B cell (primary cell): ENCODE measurements at regions not wholly inside any gene's neighbourhood (a gene's known extent, or its start where the extent isn't known, plus 50 kb on each side); places are given as distances from the start of the nearest gene placed in this dataset.

Experiments used
- ATAC-seq: fragments of 200-7000 bp; cut with Tn5 transposase; one replicate; pipeline ENCODE4 v1.10.0; 2021; ENCODE audit warnings: low read depth, mild to moderate bottlenecking, moderate number of reproducible peaks, moderate library complexity
- CTCF ChIA-PET: fragments of 350-600 bp; sonication (Branson Sonifier 250); formaldehyde crosslinking; loops from one replicate; lab custom pipeline; 2021; ENCODE audit warnings: antibody characterized with exemption, inconsistent platforms; lab: Charles Lee
- POLR2A ChIA-PET: fragments of 350-600 bp; sonication (Branson Sonifier 250); formaldehyde crosslinking; loops from one replicate; lab custom pipeline; 2021; ENCODE audit warnings: antibody characterized with exemption; lab: Charles Lee
- DNase-seq: peaks from one replicate; pipeline ENCODE4 v3.0.0; 2013
- H2AFZ ChIP-seq: 2 replicates; pipeline ENCODE4 v1.6.1; 2012; ENCODE audit warnings: mild to moderate bottlenecking, low read depth, low read length; ENCODE audit not compliant: insufficient read depth, poor library complexity, severe bottlenecking
- H3K27ac ChIP-seq, 2 donors: 1 replicate in 1 of 2; 2 replicates in 1 of 2; pipeline ENCODE4 v1.5.1; 2012 to 2013; ENCODE audit warnings: low read length in 2 of 2, mild to moderate bottlenecking in 2 of 2, moderate library complexity in 1 of 2
- H3K27me3 ChIP-seq, 4 experiments: fragments of 200-600 bp in 1 of 4; sonication (generic) in 1 of 4; replicated peaks in 1 of 4; 1 replicate in 2 of 4; 2 replicates in 2 of 4; pipeline versions ENCODE4 v1.6.1 to v1.7.0; 2013 to 2016; ENCODE audit warnings: low read length in 3 of 4, mild to moderate bottlenecking in 2 of 4, mixed read lengths in 1 of 4, moderate library complexity in 1 of 4; ENCODE audit not compliant: insufficient read depth in 4 of 4, control insufficient read depth in 3 of 4; ENCODE audit errors: control extremely low read depth in 1 of 4
- H3K36me3 ChIP-seq, 2 experiments: replicated peaks in 1 of 2; 1 replicate in 1 of 2; 2 replicates in 1 of 2; pipeline versions ENCODE4 v1.6.1 to v1.7.1; 2013; ENCODE audit warnings: low read length in 1 of 2; ENCODE audit not compliant: insufficient read depth in 2 of 2, control insufficient read depth in 1 of 2; ENCODE audit errors: control extremely low read depth in 1 of 2, extremely low read depth in 1 of 2
- H3K4me1 ChIP-seq, 2 donors: fragments of 200-600 bp in 1 of 2; sonication (generic) in 1 of 2; 1 replicate in 1 of 2; 2 replicates in 1 of 2; pipeline versions ENCODE4 v1.5.1 to v1.6.1; 2013 to 2017; ENCODE audit warnings: low read length in 2 of 2; ENCODE audit not compliant: control insufficient read depth in 2 of 2, insufficient read depth in 2 of 2
- H3K4me2 ChIP-seq: replicated peaks from 2 replicates; pipeline ENCODE3; 2012; ENCODE audit warnings: mild to moderate bottlenecking, low read depth, low read length; ENCODE audit not compliant: poor library complexity, severe bottlenecking
- H3K4me3 ChIP-seq, 5 experiments: fragments of 200-600 bp in 1 of 5; sonication (generic) in 1 of 5; 1 replicate in 3 of 5; 2 replicates in 2 of 5; pipeline versions ENCODE4 v1.5.1 to v1.7.0; 2011 to 2016; ENCODE audit warnings: low read length in 4 of 5, mild to moderate bottlenecking in 4 of 5, low read depth in 2 of 5, control low read depth in 1 of 5, moderate library complexity in 1 of 5; ENCODE audit not compliant: insufficient read depth in 1 of 5; ENCODE audit errors: control extremely low read depth in 1 of 5, extremely low read depth in 1 of 5
- H3K79me2 ChIP-seq: fragments of 200-600 bp; sonication (generic); one replicate; pipeline ENCODE4 v1.6.0; 2016; ENCODE audit warnings: low read length; ENCODE audit not compliant: control insufficient read depth, insufficient read depth
- H3K9ac ChIP-seq: fragments of 200-600 bp; sonication (generic); 2 replicates; pipeline ENCODE4 v1.6.1; 2017; ENCODE audit warnings: mild to moderate bottlenecking, low read length, moderate library complexity
- H3K9me3 ChIP-seq, 3 donors: one replicate each; pipeline versions ENCODE4 v1.6.1 to v1.7.1; 2013; ENCODE audit warnings: low read length in 2 of 3; ENCODE audit not compliant: control insufficient read depth in 2 of 3, insufficient read depth in 1 of 3; ENCODE audit errors: control extremely low read depth in 1 of 3
- H4K20me1 ChIP-seq: 2 replicates; pipeline ENCODE4 v1.6.0; 2012; ENCODE audit warnings: mild to moderate bottlenecking, low read length; ENCODE audit not compliant: insufficient read depth, control insufficient read depth, poor library complexity, severe bottlenecking
- H3K27ac Mint-ChIP-seq: one replicate; pipeline ENCODE4 v1.8.0; 2021; ENCODE audit warnings: mixed read lengths
- H3K27me3 Mint-ChIP-seq: one replicate; pipeline ENCODE4 v1.8.0; 2021; ENCODE audit warnings: mixed read lengths
- H3K4me1 Mint-ChIP-seq: one replicate; pipeline ENCODE4 v1.8.0; 2021; ENCODE audit warnings: mixed read lengths
- H3K4me3 Mint-ChIP-seq: one replicate; pipeline ENCODE4 v1.8.0; 2021; ENCODE audit warnings: mixed read lengths
- H3K9me3 Mint-ChIP-seq: one replicate; pipeline ENCODE4 v1.8.0; 2022; ENCODE audit warnings: mixed read lengths; ENCODE audit not compliant: insufficient read depth
- EZH2 ChIP-seq: IDR thresholded peaks from 2 replicates; pipeline ENCODE4 v1.6.1; 2012; ENCODE audit warnings: borderline replicate concordance, low read depth, mild to moderate bottlenecking, moderate library complexity, low read length; ENCODE audit not compliant: insufficient read depth, poor library complexity, severe bottlenecking
- WGBS: methylation state at CpG from one replicate; pipeline ENCODE4 v1.1.5; 2013; ENCODE audit warnings: missing lambda C conversion rate; ENCODE audit not compliant: insufficient coverage; 5-methylcytosine and 5-hydroxymethylcytosine counted together
- intact Hi-C: fragments of 100-400 bp; cut with micrococcal nuclease; formaldehyde crosslinking; loops from one replicate; pipeline ENCODE4 v1.10.0; 2022
- TF ChIP-seq, protein P1 (sequence below): fragments of 200-600 bp; IDR thresholded peaks from one replicate; pipeline ENCODE4 v1.8.0; 2022; ENCODE audit warnings: antibody characterized with exemption, mild to moderate bottlenecking

DNA sequence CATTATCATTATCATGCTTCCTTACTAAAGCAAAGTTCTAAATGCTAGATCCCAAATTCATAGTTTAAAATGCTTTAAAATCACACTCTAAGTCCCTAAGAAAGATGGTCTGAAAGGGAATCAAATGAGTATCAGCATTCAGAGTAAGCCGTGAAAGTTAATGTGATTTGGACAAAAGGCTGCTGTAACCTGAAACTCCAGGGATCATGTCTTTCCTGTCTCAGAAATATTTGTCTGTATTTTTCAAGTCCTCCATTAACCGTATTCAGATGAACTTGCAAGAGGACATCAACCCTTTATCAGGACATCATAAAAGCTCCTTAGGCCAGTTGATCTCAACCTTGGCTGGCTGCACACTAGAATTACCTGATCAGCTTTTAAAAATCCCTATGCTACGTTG is 324.3 kb upstream of the PKDCC start:
- ChIA-PET POLR2A (no interaction called here), CTCF (no interaction called here)
- Histone ChIP-seq H3K9me3 (no peaks in the 10 kb centered on the region), H3K9ac (no peak overlapping the region), H3K4me3 (no peak overlapping the region), H3K27me3 (no peaks in the 10 kb centered on the region), H3K4me2 (no peak overlapping the region), H3K27ac (no peak overlapping the region), H3K36me3 (no peaks in the 10 kb centered on the region), H2AFZ (no peak overlapping the region), H3K79me2 (no peaks in the 10 kb centered on the region), H4K20me1 (no peaks in the 10 kb centered on the region), H3K4me1 (no peaks in the 10 kb centered on the region)
- no peak overlapping the region for H3K27ac Mint-ChIP-seq
- WGBS, result 92% methylated on average over 2 of the region's 3 CpGs
- H3K27me3 Mint-ChIP-seq, result no peaks in the 10 kb centered on the region
- TF ChIP-seq EZH2, result no peak
- TF ChIP-seq, protein P1, sequence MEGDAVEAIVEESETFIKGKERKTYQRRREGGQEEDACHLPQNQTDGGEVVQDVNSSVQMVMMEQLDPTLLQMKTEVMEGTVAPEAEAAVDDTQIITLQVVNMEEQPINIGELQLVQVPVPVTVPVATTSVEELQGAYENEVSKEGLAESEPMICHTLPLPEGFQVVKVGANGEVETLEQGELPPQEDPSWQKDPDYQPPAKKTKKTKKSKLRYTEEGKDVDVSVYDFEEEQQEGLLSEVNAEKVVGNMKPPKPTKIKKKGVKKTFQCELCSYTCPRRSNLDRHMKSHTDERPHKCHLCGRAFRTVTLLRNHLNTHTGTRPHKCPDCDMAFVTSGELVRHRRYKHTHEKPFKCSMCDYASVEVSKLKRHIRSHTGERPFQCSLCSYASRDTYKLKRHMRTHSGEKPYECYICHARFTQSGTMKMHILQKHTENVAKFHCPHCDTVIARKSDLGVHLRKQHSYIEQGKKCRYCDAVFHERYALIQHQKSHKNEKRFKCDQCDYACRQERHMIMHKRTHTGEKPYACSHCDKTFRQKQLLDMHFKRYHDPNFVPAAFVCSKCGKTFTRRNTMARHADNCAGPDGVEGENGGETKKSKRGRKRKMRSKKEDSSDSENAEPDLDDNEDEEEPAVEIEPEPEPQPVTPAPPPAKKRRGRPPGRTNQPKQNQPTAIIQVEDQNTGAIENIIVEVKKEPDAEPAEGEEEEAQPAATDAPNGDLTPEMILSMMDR, result no peak
- intact Hi-C loops, result no loop called here
- H3K4me1 Mint-ChIP-seq, result peaks cover 2% of the 10 kb centered on the region
- DNase-seq (no peak), ATAC-seq (no peak)
- no peak overlapping the region for H3K4me3 Mint-ChIP-seq
- no peaks in the 10 kb centered on the region for H3K9me3 Mint-ChIP-seq

DNA sequence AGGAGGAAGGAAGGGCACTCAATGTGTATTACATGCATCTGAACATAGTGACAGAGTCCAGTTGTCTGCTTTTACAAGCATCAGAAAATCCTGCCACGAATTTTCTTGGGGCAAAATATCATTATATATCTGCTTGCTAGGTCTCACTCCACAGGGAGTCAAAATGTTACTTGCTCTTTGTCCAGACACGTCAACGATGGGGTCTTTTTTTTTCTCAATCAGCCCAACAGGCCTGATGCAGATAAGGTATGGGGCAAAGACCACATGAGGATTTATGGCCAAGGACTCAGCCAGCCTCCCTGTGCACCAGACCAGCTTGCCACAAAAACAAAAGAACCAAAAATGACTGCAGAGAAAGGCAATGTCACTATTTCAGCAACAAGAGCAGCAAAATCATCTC is 323.4 kb upstream of the PKDCC start:
- Histone ChIP-seq H3K4me1 (no peaks in the 10 kb centered on the region), H3K27ac (no peak overlapping the region), H3K79me2 (no peaks in the 10 kb centered on the region), H2AFZ (no peak overlapping the region), H3K9me3 (no peaks in the 10 kb centered on the region), H3K36me3 (no peaks in the 10 kb centered on the region), H3K4me2 (no peak overlapping the region), H3K9ac (no peak overlapping the region), H3K27me3 (no peaks in the 10 kb centered on the region), H3K4me3 (no peak overlapping the region), H4K20me1 (no peaks in the 10 kb centered on the region)
- ATAC-seq (no peak), DNase-seq (no peak)
- no peak overlapping the region for H3K27ac Mint-ChIP-seq
- no peaks in the 10 kb centered on the region for H3K27me3 Mint-ChIP-seq
- H3K4me1 Mint-ChIP-seq, result peaks cover 2% of the 10 kb centered on the region
- ChIA-PET POLR2A (no interaction called here), CTCF (no interaction called here)
- WGBS, result 67% methylated on average over 2 of the region's 3 CpGs
- H3K4me3 Mint-ChIP-seq, result no peak overlapping the region
- intact Hi-C loops, result no loop called here
- TF ChIP-seq, protein P1, result no peak
- TF ChIP-seq EZH2, result no peak
- no peaks in the 10 kb centered on the region for H3K9me3 Mint-ChIP-seq
